ENCODE measurements at regions not wholly inside any gene's neighbourhood (a gene's known extent, or its start where the extent isn't known, plus 50 kb on each side); places are given as distances from the start of the nearest gene placed in this dataset.

DNA sequence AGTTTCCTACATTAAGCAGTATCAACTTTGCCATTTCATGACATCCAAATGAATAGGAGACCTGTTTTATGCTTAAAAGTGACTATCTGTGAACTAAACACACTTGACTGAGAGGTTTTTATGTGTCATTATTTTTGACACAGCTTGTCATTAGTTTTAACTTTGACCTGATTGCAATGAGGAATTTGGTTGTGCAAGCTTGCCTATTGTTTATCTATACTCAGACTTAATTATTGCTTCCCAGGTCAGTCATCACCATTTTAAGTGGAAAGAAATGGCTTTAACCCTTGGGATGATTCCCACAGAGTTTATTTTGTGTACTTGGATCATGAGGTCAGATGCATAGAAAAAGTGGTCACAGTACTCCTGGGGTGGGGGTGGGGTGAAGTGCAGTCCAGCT, 171.0 kb upstream of the PRICKLE1 start (continued):
- TF ChIP-seq SRF (IDR thresholded peaks at IDR 0.05; ENCODE audit: low read depth) = no peak
- no peak for TF ChIP-seq SP1 (IDR thresholded peaks at IDR 0.05; ENCODE audit: low read depth)
- TF ChIP-seq POLR2AphosphoS5 (IDR thresholded peaks at IDR 0.05; ENCODE audit: low read depth, low read length) = no peak
- no peak for TF ChIP-seq CEBPB (IDR thresholded peaks at IDR 0.05; ENCODE audit: low read depth)
- TF ChIP-seq FOSL1 (IDR thresholded peaks at IDR 0.05; ENCODE audit: low read depth) = no peak
- TF ChIP-seq, protein P1, sequence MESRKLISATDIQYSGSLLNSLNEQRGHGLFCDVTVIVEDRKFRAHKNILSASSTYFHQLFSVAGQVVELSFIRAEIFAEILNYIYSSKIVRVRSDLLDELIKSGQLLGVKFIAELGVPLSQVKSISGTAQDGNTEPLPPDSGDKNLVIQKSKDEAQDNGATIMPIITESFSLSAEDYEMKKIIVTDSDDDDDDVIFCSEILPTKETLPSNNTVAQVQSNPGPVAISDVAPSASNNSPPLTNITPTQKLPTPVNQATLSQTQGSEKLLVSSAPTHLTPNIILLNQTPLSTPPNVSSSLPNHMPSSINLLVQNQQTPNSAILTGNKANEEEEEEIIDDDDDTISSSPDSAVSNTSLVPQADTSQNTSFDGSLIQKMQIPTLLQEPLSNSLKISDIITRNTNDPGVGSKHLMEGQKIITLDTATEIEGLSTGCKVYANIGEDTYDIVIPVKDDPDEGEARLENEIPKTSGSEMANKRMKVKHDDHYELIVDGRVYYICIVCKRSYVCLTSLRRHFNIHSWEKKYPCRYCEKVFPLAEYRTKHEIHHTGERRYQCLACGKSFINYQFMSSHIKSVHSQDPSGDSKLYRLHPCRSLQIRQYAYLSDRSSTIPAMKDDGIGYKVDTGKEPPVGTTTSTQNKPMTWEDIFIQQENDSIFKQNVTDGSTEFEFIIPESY (IDR thresholded peaks at IDR 0.05; ENCODE audit: extremely low read depth, insufficient replicate concordance, low read length) = no peak
- TF ChIP-seq EGR1 (IDR thresholded peaks at IDR 0.05; ENCODE audit: low read depth) = no peak
- no peak for TF ChIP-seq EZH2phosphoT487 (IDR thresholded peaks at IDR 0.05; ENCODE audit: borderline replicate concordance)
- TF ChIP-seq ELF1 (IDR thresholded peaks at IDR 0.05; ENCODE audit: borderline replicate concordance, low read depth) = no peak
- TF ChIP-seq ZNF274 (IDR thresholded peaks at IDR 0.05; ENCODE audit: low read depth, low read length) = no peak

DNA sequence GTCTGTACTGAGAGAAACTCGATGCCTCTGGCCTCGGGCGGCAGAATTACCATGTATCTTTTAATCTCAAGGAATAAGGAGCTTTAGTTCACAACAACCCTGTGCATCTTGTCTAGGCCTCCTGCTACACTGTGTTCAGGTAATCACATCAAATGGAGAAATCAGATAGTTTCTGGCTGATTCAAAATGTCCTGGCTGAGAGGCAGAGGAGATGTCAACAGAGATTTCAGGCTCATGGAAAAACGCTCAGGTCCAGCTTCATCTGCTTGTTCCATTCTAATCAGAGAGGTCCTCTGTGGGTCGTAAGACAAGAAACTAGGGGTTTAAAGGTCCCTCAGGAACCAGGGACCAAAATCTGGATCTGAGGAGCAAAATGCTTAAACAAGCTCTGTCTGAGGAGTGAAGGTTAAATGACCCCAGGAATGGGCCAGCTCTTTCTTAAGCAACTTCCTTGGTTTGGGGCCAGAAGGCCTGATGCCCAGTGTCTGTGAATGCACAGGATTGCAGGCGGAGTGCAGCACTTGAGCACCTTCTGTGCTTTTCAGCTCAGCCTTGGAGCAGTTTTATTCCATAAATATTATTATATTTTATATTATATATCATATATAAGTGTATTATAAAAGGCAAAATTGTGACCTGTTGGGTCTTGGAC, 170.2 kb upstream of the PRICKLE1 start:
- Histone ChIP-seq H3K4me2 (ENCODE audit: low read length) (no peak overlapping the region), H3K27ac (ENCODE audit: low read depth, low read length) (no peak overlapping the region), H2AFZ (ENCODE audit: low read depth, low read length, poor library complexity, severe bottlenecking) (no peak overlapping the region), H3K27me3 (ENCODE audit: insufficient read depth, low read length) (no peaks in the 10 kb centered on the region), H3K79me2 (ENCODE audit: insufficient read depth, low read length) (no peaks in the 10 kb centered on the region), H4K20me1 (ENCODE audit: insufficient read depth) (no peaks in the 10 kb centered on the region), H3K9me2 (ENCODE audit: insufficient read depth) (no peaks in the 10 kb centered on the region), H3K4me3 (replicated peaks in 1 of 2; ENCODE audit: low read depth in 1 of 2, low read length in 2 of 2) (no peak overlapping the region), H3K9ac (ENCODE audit: low read length) (no peak overlapping the region), H3K9me3 (ENCODE audit: control insufficient read depth in 1 of 2, insufficient read depth in 1 of 2, low read depth in 1 of 2, low read length in 2 of 2) (no peaks in the 10 kb centered on the region), H3K4me1 (ENCODE audit: control insufficient read depth in 1 of 2, insufficient read depth in 2 of 2, low read length in 2 of 2) (peaks cover 17 to 24% of the 10 kb centered on the region in 2 experiments), H3K36me3 (ENCODE audit: control insufficient read depth in 1 of 2, insufficient read depth in 2 of 2, low read length in 2 of 2) (no peaks in the 10 kb centered on the region)
- DNase-seq (ENCODE audit: low read depth, low spot score) (no peak), ATAC-seq (no peak)
- RAD21 ChIA-PET (ENCODE audit: low non-redundant PET in 1 of 2, low total read pairs in 2 of 2, uncharacterized antibody in 2 of 2, unreplicated experiment in 2 of 2) = interaction anchor here in 1 of 2 experiments (0.6 kb wide), 1 partner anchor 275 kb away, joined by 3 read pairs; no protein-coding TSS in a partner anchor
- BruUV-seq (replicated peaks) = no TSS peak
- CTCF ChIA-PET = no interaction called here
- intact Hi-C loops (cut with micrococcal nuclease) = no loop called here
- POLR2A ChIA-PET = no interaction called here
- TF ChIP-seq, protein P2, sequence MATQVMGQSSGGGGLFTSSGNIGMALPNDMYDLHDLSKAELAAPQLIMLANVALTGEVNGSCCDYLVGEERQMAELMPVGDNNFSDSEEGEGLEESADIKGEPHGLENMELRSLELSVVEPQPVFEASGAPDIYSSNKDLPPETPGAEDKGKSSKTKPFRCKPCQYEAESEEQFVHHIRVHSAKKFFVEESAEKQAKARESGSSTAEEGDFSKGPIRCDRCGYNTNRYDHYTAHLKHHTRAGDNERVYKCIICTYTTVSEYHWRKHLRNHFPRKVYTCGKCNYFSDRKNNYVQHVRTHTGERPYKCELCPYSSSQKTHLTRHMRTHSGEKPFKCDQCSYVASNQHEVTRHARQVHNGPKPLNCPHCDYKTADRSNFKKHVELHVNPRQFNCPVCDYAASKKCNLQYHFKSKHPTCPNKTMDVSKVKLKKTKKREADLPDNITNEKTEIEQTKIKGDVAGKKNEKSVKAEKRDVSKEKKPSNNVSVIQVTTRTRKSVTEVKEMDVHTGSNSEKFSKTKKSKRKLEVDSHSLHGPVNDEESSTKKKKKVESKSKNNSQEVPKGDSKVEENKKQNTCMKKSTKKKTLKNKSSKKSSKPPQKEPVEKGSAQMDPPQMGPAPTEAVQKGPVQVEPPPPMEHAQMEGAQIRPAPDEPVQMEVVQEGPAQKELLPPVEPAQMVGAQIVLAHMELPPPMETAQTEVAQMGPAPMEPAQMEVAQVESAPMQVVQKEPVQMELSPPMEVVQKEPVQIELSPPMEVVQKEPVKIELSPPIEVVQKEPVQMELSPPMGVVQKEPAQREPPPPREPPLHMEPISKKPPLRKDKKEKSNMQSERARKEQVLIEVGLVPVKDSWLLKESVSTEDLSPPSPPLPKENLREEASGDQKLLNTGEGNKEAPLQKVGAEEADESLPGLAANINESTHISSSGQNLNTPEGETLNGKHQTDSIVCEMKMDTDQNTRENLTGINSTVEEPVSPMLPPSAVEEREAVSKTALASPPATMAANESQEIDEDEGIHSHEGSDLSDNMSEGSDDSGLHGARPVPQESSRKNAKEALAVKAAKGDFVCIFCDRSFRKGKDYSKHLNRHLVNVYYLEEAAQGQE (IDR thresholded peaks at IDR 0.05; ENCODE audit: low read depth) = no peak
- TF ChIP-seq EGR1 (IDR thresholded peaks at IDR 0.05; ENCODE audit: low read depth) = no peak
- no peak for TF ChIP-seq FOSL1 (IDR thresholded peaks at IDR 0.05; ENCODE audit: low read depth)
- TF ChIP-seq EZH2phosphoT487 (IDR thresholded peaks at IDR 0.05; ENCODE audit: borderline replicate concordance) = no peak
- no peak for TF ChIP-seq EZH2 (IDR thresholded peaks at IDR 0.05)
- TF ChIP-seq, protein P1 (IDR thresholded peaks at IDR 0.05; ENCODE audit: extremely low read depth, insufficient replicate concordance, low read length) = no peak
- no peak for TF ChIP-seq CEBPB (IDR thresholded peaks at IDR 0.05; ENCODE audit: low read depth)
- TF ChIP-seq RAD21 (IDR thresholded peaks at IDR 0.05; ENCODE audit: low read depth) = no peak
- TF ChIP-seq, protein P3, sequence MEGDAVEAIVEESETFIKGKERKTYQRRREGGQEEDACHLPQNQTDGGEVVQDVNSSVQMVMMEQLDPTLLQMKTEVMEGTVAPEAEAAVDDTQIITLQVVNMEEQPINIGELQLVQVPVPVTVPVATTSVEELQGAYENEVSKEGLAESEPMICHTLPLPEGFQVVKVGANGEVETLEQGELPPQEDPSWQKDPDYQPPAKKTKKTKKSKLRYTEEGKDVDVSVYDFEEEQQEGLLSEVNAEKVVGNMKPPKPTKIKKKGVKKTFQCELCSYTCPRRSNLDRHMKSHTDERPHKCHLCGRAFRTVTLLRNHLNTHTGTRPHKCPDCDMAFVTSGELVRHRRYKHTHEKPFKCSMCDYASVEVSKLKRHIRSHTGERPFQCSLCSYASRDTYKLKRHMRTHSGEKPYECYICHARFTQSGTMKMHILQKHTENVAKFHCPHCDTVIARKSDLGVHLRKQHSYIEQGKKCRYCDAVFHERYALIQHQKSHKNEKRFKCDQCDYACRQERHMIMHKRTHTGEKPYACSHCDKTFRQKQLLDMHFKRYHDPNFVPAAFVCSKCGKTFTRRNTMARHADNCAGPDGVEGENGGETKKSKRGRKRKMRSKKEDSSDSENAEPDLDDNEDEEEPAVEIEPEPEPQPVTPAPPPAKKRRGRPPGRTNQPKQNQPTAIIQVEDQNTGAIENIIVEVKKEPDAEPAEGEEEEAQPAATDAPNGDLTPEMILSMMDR (IDR thresholded peaks at IDR 0.05 in 2 of 3, conservative IDR thresholded peaks at IDR 0.05 in 1 of 3; ENCODE audit: borderline replicate concordance in 1 of 3, insufficient read depth in 1 of 3, low read depth in 2 of 3, low read length in 2 of 3) = no peak
